BLaER1 treated with 17β-estradiol and CSF1 and Interleukin-3, amounts not matched to agents 10 nM and 100 nM (cell line): ENCODE measurements at regions not wholly inside any gene's neighbourhood (a gene's known extent, or its start where the extent isn't known, plus 50 kb on each side); places are given as distances from the start of the nearest gene placed in this dataset.
"Not testable (repeated sequence)": the region's sequence is repeated elsewhere in the genome, so short reads cannot be mapped to it uniquely, and the experiment has no call there.

Source experiments
- H3K27ac ChIP-seq, 11 experiments: shearing (Covaris generic); formaldehyde crosslinking; 2 replicates each; pipeline ENCODE4 v1.8.1; 2022
- H3K27me3 ChIP-seq, 11 experiments: shearing (Covaris generic); formaldehyde crosslinking; 2 replicates each; pipeline ENCODE4 v1.8.1; 2022
- H3K36me3 ChIP-seq, 11 experiments: shearing (Covaris generic); formaldehyde crosslinking; 2 replicates each; pipeline ENCODE4 v1.8.1; 2022
- H3K4me1 ChIP-seq, 10 experiments: shearing (Covaris generic); formaldehyde crosslinking; 2 replicates each; pipeline ENCODE4 v1.8.1; 2022
- H3K4me2 ChIP-seq, 11 experiments: shearing (Covaris generic); formaldehyde crosslinking; 2 replicates each; pipeline ENCODE4 v1.8.1; 2022
- H3K4me3 ChIP-seq, 10 experiments: shearing (Covaris generic); formaldehyde crosslinking; 2 replicates each; pipeline ENCODE4 v1.8.1; 2022
- H3K9ac ChIP-seq, 11 experiments: shearing (Covaris generic); formaldehyde crosslinking; 2 replicates each; pipeline ENCODE4 v1.8.1; 2022
- H3K9me3 ChIP-seq, 11 experiments: shearing (Covaris generic); formaldehyde crosslinking; replicated peaks in 1 of 11; 2 replicates each; pipeline ENCODE4 v1.8.1; 2022
- H4K20me1 ChIP-seq, 11 experiments: shearing (Covaris generic); formaldehyde crosslinking; 2 replicates each; pipeline ENCODE4 v1.8.1; 2022
- Cebpa-rat ChIP-seq, 11 experiments: shearing (Covaris generic); IDR thresholded peaks; 2 replicates each; pipeline ENCODE4 v1.8.1; 2022

DNA sequence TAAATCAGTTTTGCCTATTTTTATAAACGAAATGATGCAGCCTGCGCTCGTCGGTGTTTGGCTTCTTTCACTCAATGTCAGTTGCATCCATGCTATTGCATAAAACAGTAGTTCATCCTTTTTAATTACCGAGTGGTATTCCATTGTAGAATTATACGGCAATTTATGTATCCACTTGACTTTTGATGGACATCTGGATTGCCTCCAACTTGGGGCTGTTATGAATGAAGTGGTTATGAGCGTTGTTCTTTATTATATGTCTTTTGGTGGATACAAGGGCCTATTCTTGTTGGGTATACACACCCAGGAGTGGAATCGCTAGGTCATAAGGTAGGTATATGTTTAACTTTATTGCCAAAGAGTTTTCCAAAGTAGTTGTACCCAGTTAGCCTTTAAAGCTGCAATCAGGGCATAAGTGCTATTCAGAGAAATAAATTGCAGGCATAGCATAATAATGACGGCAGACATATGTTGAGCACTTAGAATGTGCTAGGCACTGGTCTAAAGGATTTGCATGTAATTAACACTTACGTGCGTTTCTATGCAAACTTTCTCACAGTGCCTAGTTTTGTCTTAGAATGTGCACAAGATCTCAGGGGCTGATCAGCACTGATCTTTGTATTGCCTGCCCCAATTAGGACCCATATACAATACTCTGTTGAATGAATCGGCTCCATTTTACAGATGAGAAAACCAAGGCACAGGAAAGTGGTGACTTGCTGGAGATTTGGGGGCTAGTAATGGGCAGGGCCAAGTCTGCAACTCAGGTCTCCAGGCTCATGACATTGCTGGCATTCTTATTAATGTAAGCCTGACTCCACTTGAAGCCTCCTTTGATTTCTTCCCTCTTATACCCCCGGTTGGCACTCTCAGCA is 407.0 kb downstream of the BCOR start:
- H3K4me1 ChIP-seq = peaks cover 10 to 31% (median 23%) of the 10 kb centered on the region in 10 experiments; a peak in 18 of 20 replicates
- H3K9me3 ChIP-seq = peaks cover 5 to 16% (median 7%) of the 10 kb centered on the region in 11 experiments

GRCh38 chrX:39691724-39692123 is 406.0 kb downstream of the BCOR start:
- Histone ChIP-seq H3K36me3 (no peaks in the 10 kb centered on the region), H3K27ac (no peak overlapping the region), H3K9ac (no peak overlapping the region), H4K20me1 (no peaks in the 10 kb centered on the region), H3K27me3 (peaks cover 0 to 27% (median 11%) of the 10 kb centered on the region in 11 experiments; a peak in 13 of 22 replicates), H3K4me1 (peaks cover 10 to 28% (median 21%) of the 10 kb centered on the region in 10 experiments; a peak in 18 of 20 replicates), H3K9me3 (peaks cover 14 to 25% (median 16%) of the 10 kb centered on the region in 11 experiments), H3K4me3 (no peak overlapping the region), H3K4me2 (peak overlapping the region in 3 of 11 experiments; percentile 3 to 14 (median 5); a peak in 1 of 22 replicates)
- TF ChIP-seq Cebpa-rat (IDR thresholded peaks at IDR 0.05) = no peak

More for the DNA sequence above, 407.0 kb downstream of the BCOR start:
- H3K4me3 ChIP-seq = no peak overlapping the region
- peaks cover 0 to 27% (median 11%) of the 10 kb centered on the region in 11 experiments; a peak in 13 of 22 replicates for H3K27me3 ChIP-seq
- no peak overlapping the region for H3K9ac ChIP-seq
- H3K36me3 ChIP-seq = no peaks in the 10 kb centered on the region
- no peak overlapping the region for H3K27ac ChIP-seq
- no peak for TF ChIP-seq Cebpa-rat (IDR thresholded peaks at IDR 0.05)
- H4K20me1 ChIP-seq = no peaks in the 10 kb centered on the region
- 0 out of 22 replicates have a peak overlapping the region, but pooled peaks of 2 of the 11 experiments have one; percentile 5 to 14 for H3K4me2 ChIP-seq

GRCh38 chrX:39692796-39693195 is 405.0 kb downstream of the BCOR start:
- no peaks in the 10 kb centered on the region for H4K20me1 ChIP-seq
- peaks cover 7 to 20% (median 15%) of the 10 kb centered on the region in 10 experiments; a peak in 18 of 20 replicates for H3K4me1 ChIP-seq
- no peak overlapping the region for H3K4me2 ChIP-seq
- no peaks in the 10 kb centered on the region for H3K36me3 ChIP-seq
- H3K27ac ChIP-seq = no peak overlapping the region
- no peak overlapping the region for H3K4me3 ChIP-seq
- peaks cover 0 to 24% (median 11%) of the 10 kb centered on the region in 11 experiments; a peak in 13 of 22 replicates for H3K27me3 ChIP-seq
- H3K9me3 ChIP-seq = peaks cover 20 to 35% (median 26%) of the 10 kb centered on the region in 11 experiments
- H3K9ac ChIP-seq = no peak overlapping the region
- no peak for TF ChIP-seq Cebpa-rat (IDR thresholded peaks at IDR 0.05)

- no peaks in the 10 kb centered on the region for H4K20me1 ChIP-seq
- no peak overlapping the region for H3K9ac ChIP-seq
- H3K4me3 ChIP-seq = no peak overlapping the region
- H3K4me1 ChIP-seq = peaks cover 2 to 15% (median 10%) of the 10 kb centered on the region in 10 experiments; a peak in 18 of 20 replicates
- no peak overlapping the region for H3K27ac ChIP-seq
- no peak for TF ChIP-seq Cebpa-rat (IDR thresholded peaks at IDR 0.05)
- no peaks in the 10 kb centered on the region for H3K36me3 ChIP-seq
- peaks cover 20 to 35% (median 28%) of the 10 kb centered on the region in 11 experiments for H3K9me3 ChIP-seq
- H3K27me3 ChIP-seq = peaks cover 0 to 21% (median 11%) of the 10 kb centered on the region in 11 experiments; a peak in 13 of 22 replicates
- H3K4me2 ChIP-seq = no peak overlapping the region
These were observed 404.5 kb downstream of the BCOR start for GRCh38 chrX:39693298-39693697.

GRCh38 chrX:39702636-39703035 is 395.1 kb downstream of the BCOR start:
- H3K27ac ChIP-seq, H3K4me2 ChIP-seq, H3K4me3 ChIP-seq, H3K27me3 ChIP-seq, H3K9me3 ChIP-seq, H3K9ac ChIP-seq, H3K36me3 ChIP-seq, H4K20me1 ChIP-seq, H3K4me1 ChIP-seq: not testable (repeated sequence)

DNA sequence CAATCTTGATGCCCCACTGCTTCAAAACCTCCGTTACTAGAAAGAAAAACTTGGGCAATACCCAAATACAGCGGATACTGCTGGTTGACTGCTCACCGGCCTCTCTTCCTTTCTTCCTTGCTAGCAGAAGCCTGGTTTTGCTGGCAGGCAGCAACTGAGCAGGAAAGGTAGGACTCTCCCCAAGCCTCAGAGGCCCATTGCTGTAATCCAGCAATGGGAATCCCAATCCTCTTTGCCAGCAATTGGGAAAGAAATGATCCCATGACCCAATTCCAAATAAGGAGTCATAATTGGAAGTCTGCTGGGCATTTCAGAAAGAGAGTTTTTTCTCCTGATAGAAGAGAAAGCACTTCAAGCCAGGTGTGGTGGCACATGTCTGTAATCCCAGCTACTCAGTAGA is 394.5 kb downstream of the BCOR start:
- H3K4me2 ChIP-seq = no peak overlapping the region
- H3K27ac ChIP-seq = no peak overlapping the region
- TF ChIP-seq Cebpa-rat (IDR thresholded peaks at IDR 0.05) = no peak
- no peaks in the 10 kb centered on the region for H3K27me3 ChIP-seq
- H3K4me3 ChIP-seq = no peak overlapping the region
- H3K9ac ChIP-seq = no peak overlapping the region
- no peaks in the 10 kb centered on the region for H4K20me1 ChIP-seq
- H3K9me3 ChIP-seq = no peaks in the 10 kb centered on the region
- no peaks in the 10 kb centered on the region; a peak in 1 of 22 replicates for H3K36me3 ChIP-seq
- no peaks in the 10 kb centered on the region for H3K4me1 ChIP-seq

DNA sequence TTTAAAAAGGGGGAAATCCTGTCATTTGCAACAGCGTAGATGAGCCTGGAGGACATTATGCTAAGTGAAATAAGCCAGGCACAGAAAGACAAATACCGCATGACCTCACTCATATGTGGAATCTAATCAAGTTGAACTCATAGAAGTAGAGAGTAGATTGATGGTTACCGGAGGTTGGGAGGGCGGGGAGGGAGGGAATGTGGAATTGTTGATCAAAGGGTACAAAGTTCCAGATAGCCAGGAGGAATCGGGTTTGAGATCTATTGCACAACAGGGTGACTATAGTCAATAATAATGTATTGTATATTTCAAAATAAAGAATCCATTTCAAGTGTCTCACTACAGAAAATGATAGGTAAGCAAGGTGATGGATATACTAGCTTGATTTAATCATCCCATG is 393.2 kb downstream of the BCOR start:
- peaks cover 0 to 7% (median 0%) of the 10 kb centered on the region in 11 experiments; a peak in 2 of 22 replicates for H3K9me3 ChIP-seq
- no peaks in the 10 kb centered on the region for H3K27me3 ChIP-seq
- TF ChIP-seq Cebpa-rat (IDR thresholded peaks at IDR 0.05) = no peak
- no peaks in the 10 kb centered on the region for H4K20me1 ChIP-seq
- no peak overlapping the region for H3K4me2 ChIP-seq
- no peak overlapping the region for H3K4me3 ChIP-seq
- no peak overlapping the region for H3K27ac ChIP-seq
- no peak overlapping the region for H3K9ac ChIP-seq
- no peaks in the 10 kb centered on the region; a peak in 1 of 22 replicates for H3K36me3 ChIP-seq
- H3K4me1 ChIP-seq = no peaks in the 10 kb centered on the region

DNA sequence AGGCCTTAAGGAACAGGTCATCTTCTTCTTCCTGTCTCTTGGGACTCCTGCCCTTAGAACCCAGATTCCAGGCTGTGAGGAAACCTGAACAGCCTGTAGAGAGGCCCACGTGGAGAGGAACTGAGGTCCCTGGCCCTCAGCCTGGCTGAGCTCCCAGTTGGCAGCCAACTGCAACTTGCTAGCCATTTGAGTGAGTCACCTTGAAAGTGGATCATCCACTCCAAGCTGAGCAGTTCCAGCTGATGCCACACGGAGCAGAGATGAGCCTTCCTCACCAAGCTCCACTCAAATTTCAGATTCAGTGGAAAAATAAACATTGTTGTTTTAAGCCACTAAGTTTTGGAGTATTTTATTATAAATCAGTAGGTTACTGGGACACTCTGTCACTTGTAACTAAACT is 392.5 kb downstream of the BCOR start:
- Histone ChIP-seq H4K20me1 (no peaks in the 10 kb centered on the region), H3K4me3 (no peak overlapping the region), H3K9ac (no peak overlapping the region), H3K27me3 (no peaks in the 10 kb centered on the region), H3K36me3 (no peaks in the 10 kb centered on the region; a peak in 1 of 22 replicates), H3K4me1 (no peaks in the 10 kb centered on the region), H3K27ac (no peak overlapping the region), H3K9me3 (peaks cover 0 to 9% (median 0%) of the 10 kb centered on the region in 11 experiments; a peak in 2 of 22 replicates), H3K4me2 (no peak overlapping the region)
- TF ChIP-seq Cebpa-rat (IDR thresholded peaks at IDR 0.05) = no peak

GRCh38 chrX:39709364-39709763 is 388.4 kb downstream of the BCOR start:
- Histone ChIP-seq H3K27ac (no peak overlapping the region), H3K9ac (no peak overlapping the region), H3K4me3 (no peak overlapping the region), H3K4me2 (no peak overlapping the region), H3K36me3 (no peaks in the 10 kb centered on the region), H3K9me3 (peaks cover 0 to 9% (median 0%) of the 10 kb centered on the region in 11 experiments; a peak in 2 of 22 replicates), H3K27me3 (no peaks in the 10 kb centered on the region), H4K20me1 (no peaks in the 10 kb centered on the region), H3K4me1 (no peaks in the 10 kb centered on the region)
- no peak for TF ChIP-seq Cebpa-rat (IDR thresholded peaks at IDR 0.05)
